Right renal pelvis (tissue), 4 donors: ENCODE measurements at regions not wholly inside any gene's neighbourhood (a gene's known extent, or its start where the extent isn't known, plus 50 kb on each side); places are given as distances from the start of the nearest gene placed in this dataset.
A peak's percentile ranks its signal among the peaks of the same experiment; 100 is the strongest.

Experiments used
- DNase-seq, 4 donors: peaks; one replicate each; pipeline ENCODE4 v3.0.0-alpha.2; 2013; ENCODE audit warnings: low read depth in 4 of 4, low spot score in 3 of 4, missing footprints in 1 of 4

DNA sequence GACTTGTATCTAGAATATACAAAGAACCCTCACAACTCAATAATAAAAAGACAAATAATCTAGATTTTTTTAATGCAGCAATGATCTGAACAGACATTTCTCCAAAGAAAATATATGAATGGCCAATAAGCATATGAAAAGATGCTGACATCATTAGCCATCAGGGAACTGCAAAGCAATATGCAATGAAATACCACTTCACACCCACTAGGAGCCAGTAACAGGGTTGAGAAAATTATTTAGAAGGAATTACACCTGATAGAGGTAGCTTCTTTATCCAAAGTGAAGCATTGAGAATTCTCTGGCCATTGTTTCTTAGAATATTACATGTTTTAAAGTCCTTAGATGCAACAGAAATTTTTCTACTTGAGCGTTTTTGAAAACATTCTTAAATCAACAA is 316.9 kb downstream of the KCNN2 start:
- no peak for DNase-seq

- peak in 1 of 4 donors; percentile 2 for DNase-seq
Observed at GRCh38 chr5:114665551-114665950, 303.7 kb downstream of the KCNN2 start.

DNA sequence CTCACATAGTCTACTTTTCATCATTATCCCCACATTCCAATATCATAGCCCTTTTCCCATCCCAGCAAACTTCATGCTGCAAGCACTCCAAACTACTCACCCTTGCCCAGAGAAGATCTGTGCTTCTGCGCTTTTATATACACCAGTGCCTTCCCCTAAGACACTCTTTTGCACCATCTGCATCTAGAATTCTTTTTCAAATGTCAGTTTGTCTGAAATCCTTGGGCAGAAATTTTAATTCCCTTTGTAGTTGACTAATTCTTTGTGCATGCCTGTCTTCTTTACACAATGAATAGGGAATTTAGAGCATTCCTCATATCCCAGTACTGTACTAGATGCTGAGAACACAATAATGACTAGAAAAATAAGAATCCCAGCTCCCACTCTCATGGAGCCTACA is 298.9 kb downstream of the KCNN2 start:
- no peak for DNase-seq

GRCh38 chr5:114658194-114658593 is 296.3 kb downstream of the KCNN2 start:
- no peak for DNase-seq

GRCh38 chr5:114657342-114658130 is 295.7 kb downstream of the KCNN2 start:
- no peak for DNase-seq

DNA sequence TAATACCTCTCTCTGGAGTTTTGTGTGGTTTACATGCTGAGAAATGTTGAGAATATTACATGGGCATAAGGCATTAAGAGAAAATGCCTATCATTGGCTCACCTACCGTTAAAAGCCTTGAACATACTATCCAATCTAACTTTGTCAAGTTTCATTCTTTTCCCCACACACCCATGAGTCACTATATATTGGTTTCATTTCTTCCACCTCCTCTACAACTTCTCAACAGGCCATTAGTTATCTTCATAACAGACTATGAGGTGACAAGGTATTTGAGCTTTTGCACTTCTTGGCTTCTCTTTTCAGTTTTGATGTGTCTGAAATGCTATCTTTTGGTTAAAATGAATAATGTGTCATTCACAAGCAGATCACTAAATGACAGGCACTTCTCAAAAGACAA is 288.0 kb downstream of the KCNN2 start:
- DNase-seq = no peak

- no peak for DNase-seq
Observed at GRCh38 chr5:114648940-114649339, 287.1 kb downstream of the KCNN2 start.

GRCh38 chr5:114644576-114644975 is 282.7 kb downstream of the KCNN2 start:
- no peak for DNase-seq

DNA sequence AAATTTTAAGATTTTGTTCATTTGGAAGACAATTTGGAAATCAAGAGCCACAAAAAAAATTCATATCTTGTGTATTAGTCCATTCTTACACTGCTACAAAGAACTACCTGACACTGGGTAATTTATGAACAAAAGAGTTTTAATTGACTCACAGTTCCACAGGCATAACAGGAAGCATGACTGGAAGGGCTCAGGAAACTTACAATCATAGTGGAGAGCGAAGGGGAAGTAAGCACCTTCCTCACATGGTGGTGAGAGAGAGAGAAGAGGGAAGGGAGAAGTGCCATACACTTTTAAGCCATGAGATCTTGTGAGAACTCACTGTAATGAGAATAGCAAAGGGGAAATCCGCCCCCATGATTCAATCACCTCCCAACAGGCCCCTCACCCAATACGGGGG is 274.4 kb downstream of the KCNN2 start:
- DNase-seq = no peak

DNA sequence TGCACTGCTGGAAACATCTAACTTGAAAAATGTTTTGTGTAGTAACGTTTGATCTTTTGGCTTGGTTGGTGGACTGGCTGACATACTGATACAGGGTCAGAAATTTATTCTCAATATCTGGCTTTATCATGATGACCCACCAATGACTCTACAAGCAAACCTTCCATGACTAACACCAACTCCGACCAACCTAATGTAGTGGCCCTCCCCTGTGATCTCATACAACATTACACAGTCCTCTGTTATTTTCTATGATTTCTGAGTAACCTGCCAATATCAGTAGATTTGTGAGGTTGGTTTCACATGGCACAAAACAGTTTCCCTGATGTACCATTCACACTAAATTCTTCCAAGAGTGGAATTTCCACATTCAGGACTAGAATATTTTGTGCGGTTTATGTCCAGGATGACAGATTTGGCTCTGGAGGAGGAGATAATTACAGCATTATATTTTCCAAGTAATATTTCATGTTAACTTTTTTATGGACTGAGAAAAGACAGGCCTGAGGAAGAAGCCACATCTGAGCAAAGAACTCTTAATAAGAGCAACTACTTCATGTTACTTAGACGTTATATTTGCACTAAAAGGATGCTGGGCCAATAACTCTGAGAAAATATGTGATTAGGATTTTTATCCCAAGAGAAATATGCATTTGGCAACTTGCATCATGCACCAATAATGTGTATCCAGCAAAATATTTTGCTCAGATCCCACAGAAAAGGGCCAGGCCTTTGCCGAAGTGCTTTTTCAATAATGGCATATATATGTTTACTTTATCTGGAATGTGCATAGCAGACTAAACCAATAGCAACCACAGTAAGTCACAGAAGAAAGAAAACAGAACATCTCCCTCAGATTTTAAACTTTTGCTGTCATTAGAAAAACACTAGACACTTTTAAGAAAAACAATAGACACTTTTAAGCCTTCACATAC is 273.4 kb downstream of the KCNN2 start:
- DNase-seq = no peak

- no peak for DNase-seq
Observed at GRCh38 chr5:114634517-114634916, 272.6 kb downstream of the KCNN2 start.

- no peak for DNase-seq
Observed at GRCh38 chr5:114612406-114612805, 250.5 kb downstream of the KCNN2 start.

DNA sequence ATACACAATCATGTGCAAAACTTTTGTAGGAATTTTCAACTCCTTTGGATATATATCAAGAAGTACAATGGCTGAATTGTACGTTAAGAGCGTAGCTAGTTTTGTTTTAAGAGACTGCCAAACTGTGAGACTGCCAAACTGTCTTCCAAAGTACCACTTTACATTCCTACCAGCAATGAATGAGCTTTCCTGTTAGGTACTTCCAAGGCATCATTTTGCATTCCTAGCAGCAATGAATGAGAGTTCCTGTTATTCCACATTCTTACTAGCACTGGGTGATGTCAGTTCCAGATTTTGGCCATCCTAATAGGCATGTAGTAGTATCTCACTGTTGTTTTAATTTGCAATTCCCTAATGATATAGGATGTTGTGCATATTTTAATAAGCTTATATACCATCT is 219.3 kb downstream of the KCNN2 start:
- DNase-seq = no peak

- DNase-seq = no peak
Observed at GRCh38 chr5:114565871-114566270, 204.0 kb downstream of the KCNN2 start.

DNA sequence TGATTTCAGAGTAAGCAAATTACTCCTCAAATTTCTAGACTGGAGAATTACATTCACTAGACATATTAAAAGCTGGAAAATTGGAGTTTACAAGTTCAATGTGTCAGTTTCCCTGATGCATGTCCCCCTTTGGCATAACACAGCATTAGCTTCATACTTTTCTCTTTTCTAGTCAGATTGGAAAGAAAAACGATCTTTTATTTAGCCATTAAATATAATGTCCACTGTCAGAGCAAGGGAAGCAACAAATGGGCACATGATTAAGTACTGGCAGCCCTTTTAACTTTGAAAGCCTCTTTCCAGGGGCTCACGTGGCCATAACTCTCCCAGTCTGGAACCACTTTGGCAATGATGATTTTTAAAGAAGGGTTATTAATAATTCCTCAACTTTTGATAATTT is 203.3 kb downstream of the KCNN2 start:
- DNase-seq = peak in 2 of 4 donors; percentile 4 to 13

- no peak for DNase-seq
Observed at GRCh38 chr5:114561415-114561814, 199.5 kb downstream of the KCNN2 start.
